Adrenal gland (tissue), 5 donors: ENCODE measurements at regions not wholly inside any gene's neighbourhood (a gene's known extent, or its start where the extent isn't known, plus 50 kb on each side); places are given as distances from the start of the nearest gene placed in this dataset.

Experiments used
- POLR2A ChIP-seq, 2 donors: fragments of 450-650 bp; IDR thresholded peaks; one replicate each; pipeline ENCODE4 v1.6.1; 2017; ENCODE audit warnings: antibody characterized with exemption in 2 of 2, mild to moderate bottlenecking in 2 of 2, moderate library complexity in 1 of 2
- TF ChIP-seq, protein P1 (sequence below), 6 experiments: fragments of 450-650 bp in 4 of 6; fragments of 200-600 bp in 2 of 6; sonication (generic) in 1 of 6; IDR thresholded peaks; 1 replicate in 5 of 6; 2 replicates in 1 of 6; pipeline versions ENCODE4 v1.5.1 to v1.8.0; 2016 to 2021; ENCODE audit warnings: antibody characterized with exemption in 6 of 6, mild to moderate bottlenecking in 2 of 6, moderate library complexity in 1 of 6
- donor health status: DM: no; HTN: no; CAD: no.

DNA sequence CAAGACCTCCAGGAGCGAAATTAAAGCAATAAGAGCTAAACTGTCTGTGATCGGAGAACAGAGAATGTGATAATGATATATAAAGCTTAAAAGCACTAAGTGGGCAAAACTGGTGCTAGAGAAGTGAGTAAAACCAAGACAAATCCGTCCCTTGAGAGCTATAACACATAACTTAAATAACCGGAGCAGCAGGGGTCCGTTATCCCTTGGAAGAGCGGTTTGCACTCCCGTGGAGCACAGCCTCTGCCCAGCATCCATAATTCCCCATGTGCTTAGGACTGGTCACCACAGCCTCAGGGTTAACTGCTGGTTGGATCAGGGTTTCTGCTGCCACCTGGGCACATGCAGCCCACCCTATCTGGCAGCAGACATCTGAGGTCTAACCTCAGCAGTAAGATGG, 489.0 kb downstream of the NPIPA7 start:
- TF ChIP-seq, protein P1, sequence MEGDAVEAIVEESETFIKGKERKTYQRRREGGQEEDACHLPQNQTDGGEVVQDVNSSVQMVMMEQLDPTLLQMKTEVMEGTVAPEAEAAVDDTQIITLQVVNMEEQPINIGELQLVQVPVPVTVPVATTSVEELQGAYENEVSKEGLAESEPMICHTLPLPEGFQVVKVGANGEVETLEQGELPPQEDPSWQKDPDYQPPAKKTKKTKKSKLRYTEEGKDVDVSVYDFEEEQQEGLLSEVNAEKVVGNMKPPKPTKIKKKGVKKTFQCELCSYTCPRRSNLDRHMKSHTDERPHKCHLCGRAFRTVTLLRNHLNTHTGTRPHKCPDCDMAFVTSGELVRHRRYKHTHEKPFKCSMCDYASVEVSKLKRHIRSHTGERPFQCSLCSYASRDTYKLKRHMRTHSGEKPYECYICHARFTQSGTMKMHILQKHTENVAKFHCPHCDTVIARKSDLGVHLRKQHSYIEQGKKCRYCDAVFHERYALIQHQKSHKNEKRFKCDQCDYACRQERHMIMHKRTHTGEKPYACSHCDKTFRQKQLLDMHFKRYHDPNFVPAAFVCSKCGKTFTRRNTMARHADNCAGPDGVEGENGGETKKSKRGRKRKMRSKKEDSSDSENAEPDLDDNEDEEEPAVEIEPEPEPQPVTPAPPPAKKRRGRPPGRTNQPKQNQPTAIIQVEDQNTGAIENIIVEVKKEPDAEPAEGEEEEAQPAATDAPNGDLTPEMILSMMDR (IDR thresholded peaks at IDR 0.05): no peak
- no peak for TF ChIP-seq POLR2A (IDR thresholded peaks at IDR 0.05)
